Transverse colon (tissue), 4 donors: ENCODE measurements at regions not wholly inside any gene's neighbourhood (a gene's known extent, or its start where the extent isn't known, plus 50 kb on each side); places are given as distances from the start of the nearest gene placed in this dataset.

ENCODE experiments used
- DNase-seq: peaks from one replicate; pipeline ENCODE4 v3.0.0-alpha.2; 2019
- H3K27ac ChIP-seq, 4 donors: fragments of 200-600 bp; sonication (generic); 2 replicates each; pipeline ENCODE4 v1.5.1; 2016 to 2018; ENCODE audit warnings: inconsistent platforms in 4 of 4
- H3K27me3 ChIP-seq: fragments of 200-600 bp; sonication (generic); 2 replicates; pipeline ENCODE4 v1.5.1; 2017; ENCODE audit warnings: inconsistent platforms
- H3K36me3 ChIP-seq, 4 donors: fragments of 200-600 bp; sonication (generic); 2 replicates each; pipeline ENCODE4 v1.5.1; 2017 to 2019; ENCODE audit warnings: inconsistent platforms in 4 of 4
- H3K4me1 ChIP-seq, 4 donors: fragments of 200-600 bp; sonication (generic); 2 replicates each; pipeline ENCODE4 v1.5.1; 2017 to 2020; ENCODE audit warnings: inconsistent platforms in 4 of 4
- H3K4me3 ChIP-seq, 4 donors: fragments of 200-600 bp; sonication (generic); 1 replicate in 1 of 4; 2 replicates in 3 of 4; pipeline versions ENCODE4 v1.5.1 to v1.6.1; 2017 to 2019; ENCODE audit warnings: inconsistent platforms in 4 of 4
- H3K9me3 ChIP-seq, 2 donors: fragments of 200-600 bp; sonication (generic); 2 replicates each; pipeline ENCODE4 v1.5.1; 2017 to 2019; ENCODE audit warnings: inconsistent platforms in 2 of 2
- CTCF ChIP-seq, 5 experiments: fragments of 200-600 bp in 3 of 5; fragments of 450-650 bp in 2 of 5; sonication (generic) in 3 of 5; IDR thresholded peaks; 1 replicate in 2 of 5; 2 replicates in 3 of 5; pipeline ENCODE4 v1.5.1; 2016 to 2017; ENCODE audit warnings: antibody characterized with exemption in 5 of 5, inconsistent platforms in 3 of 5, mild to moderate bottlenecking in 2 of 5, moderate library complexity in 1 of 5
- EP300 ChIP-seq: sonication (generic); formaldehyde crosslinking; IDR thresholded peaks from one replicate; pipeline ENCODE4 v1.6.1; 2017; ENCODE audit warnings: antibody characterized with exemption, low read depth
- POLR2A ChIP-seq: fragments of 450-650 bp; IDR thresholded peaks from one replicate; pipeline ENCODE4 v1.6.1; 2016; ENCODE audit warnings: antibody characterized with exemption, mild to moderate bottlenecking, moderate library complexity
- POLR2AphosphoS5 ChIP-seq, 3 donors: sonication (generic); formaldehyde crosslinking; IDR thresholded peaks; one replicate each; pipeline ENCODE4 v1.6.1; 2016; ENCODE audit warnings: antibody characterized with exemption in 3 of 3
- WGBS, 2 donors: methylation state at CpG; one replicate each; pipeline ENCODE4 v1.1.5; 2018; ENCODE audit warnings: low coverage in 1 of 2; 5-methylcytosine and 5-hydroxymethylcytosine counted together
- in situ Hi-C, 4 donors: fragments of 200-750 bp; cut with MboI; loops; one replicate each; pipeline versions ENCODE4 v1.15.0 to v1.15.1; 2017; ENCODE audit warnings: low sequenced_read_pairs in 3 of 4, low pct_ligation_motif_present in 1 of 4, low pct_unique_long_range_greater_than_20kb in 1 of 4
- intact Hi-C: fragments of 100-400 bp; cut with DNase I; formaldehyde crosslinking; loops from one replicate; pipeline ENCODE4 v1.15.1; 2023; ENCODE audit warnings: low total_unique reads

- Histone ChIP-seq H3K4me3 (no peak overlapping the region), H3K4me1 (peaks cover 0 to 5% (median 0%) of the 10 kb centered on the region in 4 donors), H3K36me3 (no peaks in the 10 kb centered on the region), H3K9me3 (no peaks in the 10 kb centered on the region), H3K27me3 (no peaks in the 10 kb centered on the region), H3K27ac (no peak overlapping the region)
- 62 to 100% methylated on average over 1 of the region's 1 CpG for WGBS, 2 donors
- TF ChIP-seq EP300: no peak
- no peak for TF ChIP-seq POLR2A
- TF ChIP-seq CTCF (IDR thresholded peaks at IDR 0.05): no peak
- TF ChIP-seq POLR2AphosphoS5 (IDR thresholded peaks at IDR 0.05): no peak
- in situ Hi-C loops: no loop called here
- intact Hi-C loops: no loop called here
- DNase-seq: no peak
These were observed 1160.3 kb downstream of the FAM181B start for GRCh38 chr11:81573367-81573766.

- intact Hi-C loops: no loop called here
- WGBS, 2 donors: 70 to 89% methylated on average over 2 of the region's 2 CpGs
These were observed 1163.0 kb downstream of the FAM181B start for GRCh38 chr11:81570669-81571068.

GRCh38 chr11:81569999-81570398 lies 1163.7 kb downstream of the FAM181B start:
- intact Hi-C loops: no loop called here
- WGBS, 2 donors: 0 to 17% methylated on average over 1 of the region's 1 CpG

More at GRCh38 chr11:81570669-81571068, 1163.0 kb downstream of the FAM181B start:
- no peaks in the 10 kb centered on the region for H3K9me3 ChIP-seq
- TF ChIP-seq EP300 (no peak), POLR2A (no peak), POLR2AphosphoS5 (IDR thresholded peaks at IDR 0.05) (no peak), CTCF (IDR thresholded peaks at IDR 0.05) (no peak)
- no peaks in the 10 kb centered on the region for H3K27me3 ChIP-seq
- no peak overlapping the region for H3K4me3 ChIP-seq
- no peaks in the 10 kb centered on the region for H3K36me3 ChIP-seq
- DNase-seq: no peak
- in situ Hi-C loops: no loop called here
- no peak overlapping the region for H3K27ac ChIP-seq
- no peaks in the 10 kb centered on the region for H3K4me1 ChIP-seq

GRCh38 chr11:81568918-81569317 lies 1164.7 kb downstream of the FAM181B start:
- H3K4me3 ChIP-seq: no peak overlapping the region
- in situ Hi-C loops (no loop called here), intact Hi-C loops (no loop called here)
- H3K4me1 ChIP-seq: no peaks in the 10 kb centered on the region
- H3K36me3 ChIP-seq: no peaks in the 10 kb centered on the region
- no peaks in the 10 kb centered on the region for H3K27me3 ChIP-seq
- no peak for TF ChIP-seq POLR2AphosphoS5 (IDR thresholded peaks at IDR 0.05)
- TF ChIP-seq POLR2A: no peak
- TF ChIP-seq CTCF (IDR thresholded peaks at IDR 0.05): no peak
- TF ChIP-seq EP300: no peak
- no peaks in the 10 kb centered on the region for H3K9me3 ChIP-seq
- no peak for DNase-seq
- H3K27ac ChIP-seq: no peak overlapping the region

More at GRCh38 chr11:81569999-81570398, 1163.7 kb downstream of the FAM181B start:
- in situ Hi-C loops: no loop called here
- Histone ChIP-seq H3K27me3 (no peaks in the 10 kb centered on the region), H3K9me3 (no peaks in the 10 kb centered on the region), H3K4me1 (no peaks in the 10 kb centered on the region), H3K27ac (no peak overlapping the region), H3K4me3 (no peak overlapping the region), H3K36me3 (no peaks in the 10 kb centered on the region)
- DNase-seq: no peak
- TF ChIP-seq POLR2A: no peak
- no peak for TF ChIP-seq CTCF (IDR thresholded peaks at IDR 0.05)
- no peak for TF ChIP-seq POLR2AphosphoS5 (IDR thresholded peaks at IDR 0.05)
- no peak for TF ChIP-seq EP300
